CD4-positive, alpha-beta memory T cell (primary cell): ENCODE measurements at regions not wholly inside any gene's neighbourhood (a gene's known extent, or its start where the extent isn't known, plus 50 kb on each side); places are given as distances from the start of the nearest gene placed in this dataset.

ENCODE experiments used
- CTCF ChIA-PET: fragments of 350-600 bp; sonication (Branson Sonifier 250); formaldehyde crosslinking; loops from one replicate; lab custom pipeline; 2021; ENCODE audit warnings: inconsistent platforms; ENCODE audit not compliant: partially characterized antibody; lab: Charles Lee
- POLR2A ChIA-PET: fragments of 350-600 bp; sonication (Branson Sonifier 250); formaldehyde crosslinking; loops from one replicate; lab custom pipeline; 2021; ENCODE audit not compliant: partially characterized antibody; lab: Charles Lee
- DNase-seq, 5 donors: peaks; one replicate each; pipeline versions ENCODE4 v3.0.0 to v3.0.0-alpha.2; 2020 to 2022; ENCODE audit warnings: mixed read lengths in 1 of 5
- H3K27ac ChIP-seq: one replicate; pipeline ENCODE4 v1.7.0; 2013; ENCODE audit warnings: low read depth, low read length
- H3K27me3 ChIP-seq: 2 replicates; pipeline ENCODE4 v1.7.0; 2013; ENCODE audit warnings: mild to moderate bottlenecking, low read length, moderate library complexity; ENCODE audit not compliant: insufficient read depth
- H3K36me3 ChIP-seq: 2 replicates; pipeline ENCODE4 v1.7.0; 2013; ENCODE audit warnings: mild to moderate bottlenecking, low read length, moderate library complexity; ENCODE audit not compliant: insufficient read depth
- H3K4me1 ChIP-seq: 2 replicates; pipeline ENCODE4 v1.7.0; 2013; ENCODE audit warnings: mild to moderate bottlenecking, low read length, moderate library complexity; ENCODE audit not compliant: insufficient read depth
- H3K4me3 ChIP-seq, 2 donors: one replicate each; pipeline ENCODE4 v1.7.0; 2013; ENCODE audit warnings: low read length in 2 of 2, mild to moderate bottlenecking in 1 of 2
- H3K9me3 ChIP-seq, 2 donors: one replicate each; pipeline ENCODE4 v1.7.0; 2013; ENCODE audit warnings: low read length in 2 of 2, control low read depth in 1 of 2; ENCODE audit not compliant: control insufficient read depth in 1 of 2
- H3K27ac Mint-ChIP-seq, 7 donors: one replicate each; pipeline ENCODE4 v1.8.0; 2020 to 2021; ENCODE audit warnings: mixed read lengths in 7 of 7, mild to moderate bottlenecking in 6 of 7, inconsistent platforms in 3 of 7, moderate library complexity in 3 of 7
- H3K27me3 Mint-ChIP-seq, 2 donors: one replicate each; pipeline ENCODE4 v1.8.0; 2020 to 2021; ENCODE audit warnings: mixed read lengths in 2 of 2
- H3K36me3 Mint-ChIP-seq, 2 donors: one replicate each; pipeline ENCODE4 v1.8.0; 2020 to 2021; ENCODE audit warnings: mixed read lengths in 2 of 2, inconsistent platforms in 1 of 2, mild to moderate bottlenecking in 1 of 2
- H3K4me1 Mint-ChIP-seq, 4 donors: one replicate each; pipeline ENCODE4 v1.8.0; 2020 to 2021; ENCODE audit warnings: mixed read lengths in 4 of 4, mild to moderate bottlenecking in 1 of 4
- H3K4me3 Mint-ChIP-seq, 8 donors: one replicate each; pipeline ENCODE4 v1.8.0; 2020 to 2021; ENCODE audit warnings: mixed read lengths in 8 of 8, mild to moderate bottlenecking in 7 of 8, moderate library complexity in 6 of 8, inconsistent platforms in 3 of 8
- H3K9me3 Mint-ChIP-seq, 8 donors: one replicate each; pipeline ENCODE4 v1.8.0; 2020 to 2021; ENCODE audit warnings: mixed read lengths in 8 of 8, mild to moderate bottlenecking in 5 of 8, inconsistent platforms in 3 of 8, moderate library complexity in 1 of 8
- intact Hi-C: fragments of 100-400 bp; cut with micrococcal nuclease; formaldehyde crosslinking; loops from one replicate; pipeline ENCODE4 v1.15.1; 2023

DNA sequence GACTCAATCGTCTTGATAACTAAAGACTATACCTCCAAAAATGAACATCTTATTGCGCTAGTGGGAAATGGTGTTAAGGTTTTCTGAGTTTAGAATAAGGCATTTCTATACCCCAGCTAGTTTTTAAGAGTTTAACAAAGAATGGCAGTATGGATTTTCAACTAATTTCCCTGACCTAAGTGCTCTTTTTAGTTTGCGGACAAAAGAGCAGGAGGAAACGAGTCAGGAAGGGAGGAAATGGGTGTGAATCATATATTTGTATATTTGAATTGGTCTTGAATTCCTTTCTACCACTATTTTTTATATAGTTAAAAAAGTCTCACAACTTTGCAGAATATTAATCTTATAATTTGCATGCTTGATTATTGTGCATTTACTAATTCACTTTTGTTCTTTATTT is 516.3 kb upstream of the ZNF608 start:
- H3K9me3 Mint-ChIP-seq: peaks cover 4 to 15% (median 10%) of the 10 kb centered on the region in 8 donors
- Histone ChIP-seq H3K4me1 (no peaks in the 10 kb centered on the region), H3K4me3 (no peak overlapping the region), H3K27ac (no peak overlapping the region), H3K27me3 (no peaks in the 10 kb centered on the region), H3K9me3 (no peaks in the 10 kb centered on the region), H3K36me3 (no peaks in the 10 kb centered on the region)
- ChIA-PET POLR2A (no interaction called here), CTCF (no interaction called here)
- no peaks in the 10 kb centered on the region for H3K27me3 Mint-ChIP-seq
- no peaks in the 10 kb centered on the region for H3K36me3 Mint-ChIP-seq
- H3K4me1 Mint-ChIP-seq: no peaks in the 10 kb centered on the region
- intact Hi-C loops: no loop called here
- DNase-seq: no peak
- H3K4me3 Mint-ChIP-seq: no peak overlapping the region
- no peak overlapping the region for H3K27ac Mint-ChIP-seq

DNA sequence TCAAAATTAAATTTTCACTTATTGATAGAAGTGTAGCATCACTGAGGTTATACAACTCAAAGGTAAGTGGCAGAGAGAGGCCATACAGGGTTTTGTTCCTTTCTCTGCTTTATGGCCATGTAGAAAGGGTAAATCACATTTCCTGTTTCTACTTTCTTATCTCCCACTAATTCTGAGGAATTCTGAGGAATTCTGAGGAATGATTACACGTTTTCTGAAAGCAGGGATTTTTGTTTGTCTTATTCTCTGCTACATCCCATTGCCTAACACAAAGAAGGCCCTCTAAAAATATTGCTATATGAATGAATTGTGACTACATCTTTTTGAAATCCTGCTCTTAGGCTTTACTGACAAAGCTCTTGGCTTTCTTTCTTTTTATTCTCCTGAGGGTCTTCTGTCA is 516.9 kb upstream of the ZNF608 start:
- Mint-ChIP-seq H3K4me3 (no peak overlapping the region), H3K4me1 (no peaks in the 10 kb centered on the region), H3K9me3 (peaks cover 3 to 13% (median 10%) of the 10 kb centered on the region in 8 donors), H3K27ac (no peak overlapping the region), H3K36me3 (no peaks in the 10 kb centered on the region), H3K27me3 (no peaks in the 10 kb centered on the region)
- no peaks in the 10 kb centered on the region for H3K4me1 ChIP-seq
- no peak for DNase-seq
- intact Hi-C loops: no loop called here
- POLR2A ChIA-PET: no interaction called here
- H3K27me3 ChIP-seq: no peaks in the 10 kb centered on the region
- no peaks in the 10 kb centered on the region for H3K9me3 ChIP-seq
- CTCF ChIA-PET: no interaction called here
- no peak overlapping the region for H3K4me3 ChIP-seq
- H3K27ac ChIP-seq: no peak overlapping the region
- no peaks in the 10 kb centered on the region for H3K36me3 ChIP-seq

DNA sequence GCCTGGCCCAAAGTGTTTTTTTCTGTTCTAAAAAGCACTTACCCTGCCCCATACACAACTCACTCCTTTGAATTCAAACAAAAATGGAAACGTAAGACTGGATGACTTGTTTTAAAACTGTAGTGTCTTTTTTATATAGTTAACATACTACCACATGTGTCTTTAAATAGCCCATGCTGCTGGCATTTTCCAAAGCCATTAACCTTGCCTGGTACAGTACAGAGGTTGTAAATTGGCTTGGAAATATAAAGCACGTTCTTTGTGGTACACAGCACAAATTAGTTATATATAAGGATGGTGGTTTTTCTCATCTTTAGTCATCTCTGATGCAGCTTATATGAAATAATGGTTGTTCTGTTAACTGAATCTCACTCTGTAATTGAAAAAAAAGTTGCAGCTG is 519.7 kb upstream of the ZNF608 start:
- Histone ChIP-seq H3K36me3 (no peaks in the 10 kb centered on the region), H3K9me3 (no peaks in the 10 kb centered on the region), H3K4me1 (no peaks in the 10 kb centered on the region), H3K4me3 (no peak overlapping the region), H3K27me3 (no peaks in the 10 kb centered on the region), H3K27ac (no peak overlapping the region)
- Mint-ChIP-seq H3K4me1 (no peaks in the 10 kb centered on the region), H3K9me3 (peaks cover 2 to 14% (median 8%) of the 10 kb centered on the region in 8 donors), H3K27ac (no peak overlapping the region), H3K4me3 (no peak overlapping the region), H3K27me3 (no peaks in the 10 kb centered on the region), H3K36me3 (no peaks in the 10 kb centered on the region)
- intact Hi-C loops: no loop called here
- ChIA-PET POLR2A (no interaction called here), CTCF (no interaction called here)
- DNase-seq: no peak

DNA sequence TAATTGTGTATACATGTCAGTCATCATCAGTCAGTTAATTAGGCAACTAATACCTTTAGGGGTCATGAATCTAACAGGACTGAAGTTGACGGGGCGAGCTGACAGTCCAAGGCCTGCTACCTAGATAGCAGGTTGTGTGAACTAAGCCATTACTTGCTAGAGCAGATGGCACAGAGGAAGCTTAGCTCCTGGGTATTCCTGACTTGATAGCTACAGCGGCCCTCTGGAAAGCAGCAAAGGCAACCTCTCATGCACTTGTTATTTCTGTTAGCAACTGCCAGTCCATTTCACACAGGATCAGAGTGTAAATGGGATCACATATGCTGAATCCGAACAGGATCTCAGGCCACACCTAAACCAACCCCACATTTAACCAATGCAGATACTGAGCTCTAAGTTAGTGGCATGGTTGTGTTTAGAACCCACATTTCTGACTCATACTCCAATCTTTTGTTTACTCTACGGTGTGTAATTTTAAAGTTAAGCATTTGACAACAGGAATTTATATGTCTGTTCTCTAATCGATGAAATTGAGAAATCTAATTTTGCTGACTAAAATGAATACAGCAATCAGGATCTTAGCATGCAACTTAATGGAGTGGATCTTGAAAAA is 521.3 kb upstream of the ZNF608 start:
- Mint-ChIP-seq H3K27me3 (no peaks in the 10 kb centered on the region), H3K36me3 (no peaks in the 10 kb centered on the region), H3K27ac (no peak overlapping the region), H3K4me3 (no peak overlapping the region), H3K9me3 (peaks cover 2 to 18% (median 9%) of the 10 kb centered on the region in 8 donors), H3K4me1 (no peaks in the 10 kb centered on the region)
- Histone ChIP-seq H3K27me3 (no peaks in the 10 kb centered on the region), H3K36me3 (no peaks in the 10 kb centered on the region), H3K4me1 (no peaks in the 10 kb centered on the region), H3K9me3 (no peaks in the 10 kb centered on the region), H3K4me3 (no peak overlapping the region), H3K27ac (no peak overlapping the region)
- POLR2A ChIA-PET: no interaction called here
- CTCF ChIA-PET: no interaction called here
- intact Hi-C loops: no loop called here
- no peak for DNase-seq

DNA sequence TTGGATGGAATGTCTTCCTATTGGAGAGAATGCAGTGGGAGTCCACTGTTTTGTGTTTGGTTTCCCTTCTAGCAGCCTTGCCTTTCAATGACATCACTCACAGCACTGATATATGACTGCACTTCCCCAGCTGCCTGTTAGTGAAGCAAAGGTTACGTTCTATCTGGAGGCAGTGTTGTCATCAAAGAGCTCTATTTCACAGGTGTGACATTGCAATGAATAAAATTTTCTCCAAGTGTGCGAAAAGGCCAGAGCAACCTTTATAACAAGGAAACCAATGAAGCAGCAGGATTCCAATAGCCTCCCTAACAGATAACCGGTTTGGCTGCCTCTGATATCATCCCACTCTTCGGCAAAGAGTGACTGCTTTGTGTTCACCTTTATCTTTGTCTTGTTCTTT is 523.5 kb upstream of the ZNF608 start:
- Histone ChIP-seq H3K9me3 (no peaks in the 10 kb centered on the region), H3K36me3 (no peaks in the 10 kb centered on the region), H3K4me1 (no peaks in the 10 kb centered on the region), H3K4me3 (no peak overlapping the region), H3K27ac (no peak overlapping the region), H3K27me3 (no peaks in the 10 kb centered on the region)
- H3K4me3 Mint-ChIP-seq: no peak overlapping the region
- no peak overlapping the region for H3K27ac Mint-ChIP-seq
- intact Hi-C loops: no loop called here
- H3K9me3 Mint-ChIP-seq: peaks cover 4 to 20% (median 7%) of the 10 kb centered on the region in 8 donors
- ChIA-PET CTCF (no interaction called here), POLR2A (no interaction called here)
- no peaks in the 10 kb centered on the region for H3K36me3 Mint-ChIP-seq
- no peaks in the 10 kb centered on the region for H3K27me3 Mint-ChIP-seq
- no peaks in the 10 kb centered on the region for H3K4me1 Mint-ChIP-seq
- DNase-seq: no peak

DNA sequence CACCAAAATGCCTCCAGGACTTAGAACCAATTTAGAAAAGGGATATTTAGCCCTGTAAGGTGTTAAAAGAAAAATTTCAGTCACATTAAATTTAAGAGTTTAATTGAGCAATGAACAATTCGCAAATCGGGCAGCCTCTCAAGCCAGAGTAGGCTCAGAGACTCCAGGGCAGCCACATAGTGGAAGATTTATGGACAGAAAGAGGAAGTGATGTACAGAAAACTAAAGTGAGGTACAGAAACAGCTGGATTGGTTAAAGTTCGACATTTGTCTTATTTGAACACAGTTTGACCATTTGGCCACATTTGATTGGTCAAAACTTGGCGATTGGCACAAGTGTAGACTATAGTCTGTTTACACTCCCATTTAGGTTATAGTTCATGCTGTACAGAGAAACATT is 525.9 kb upstream of the ZNF608 start:
- Histone ChIP-seq H3K36me3 (no peaks in the 10 kb centered on the region), H3K4me1 (no peaks in the 10 kb centered on the region), H3K9me3 (no peaks in the 10 kb centered on the region), H3K27ac (no peak overlapping the region), H3K4me3 (no peak overlapping the region), H3K27me3 (no peaks in the 10 kb centered on the region)
- intact Hi-C loops: no loop called here
- Mint-ChIP-seq H3K4me3 (peak overlapping the region in 1 of 8 donors; percentile 31), H3K27ac (no peak overlapping the region), H3K9me3 (peaks cover 0 to 14% (median 2%) of the 10 kb centered on the region in 8 donors), H3K4me1 (no peaks in the 10 kb centered on the region), H3K27me3 (no peaks in the 10 kb centered on the region), H3K36me3 (no peaks in the 10 kb centered on the region)
- POLR2A ChIA-PET: no interaction called here
- CTCF ChIA-PET: no interaction called here
- no peak for DNase-seq

DNA sequence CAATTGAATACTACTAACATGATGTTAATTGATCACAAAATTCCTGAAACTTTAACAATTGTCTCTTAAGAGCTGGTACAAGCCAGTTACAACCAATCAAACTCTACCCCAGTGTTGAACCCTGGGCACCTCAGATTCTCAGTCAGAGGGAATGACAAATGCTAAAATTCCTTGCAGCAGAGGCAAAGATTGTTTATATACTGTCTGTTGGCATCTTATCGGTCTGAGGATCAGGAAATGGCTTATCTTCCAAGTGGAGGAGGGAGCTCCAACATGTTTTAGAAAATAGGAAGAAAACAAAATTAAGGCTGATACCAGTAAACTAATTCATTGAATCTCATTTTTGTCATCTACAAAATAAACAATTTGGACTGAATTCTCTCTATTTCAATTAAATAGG is 527.8 kb upstream of the ZNF608 start:
- no peak for DNase-seq
- no peaks in the 10 kb centered on the region for H3K27me3 ChIP-seq
- H3K4me1 Mint-ChIP-seq: no peaks in the 10 kb centered on the region
- H3K27ac Mint-ChIP-seq: no peak overlapping the region
- no peaks in the 10 kb centered on the region for H3K27me3 Mint-ChIP-seq
- no peaks in the 10 kb centered on the region for H3K36me3 ChIP-seq
- no peaks in the 10 kb centered on the region for H3K36me3 Mint-ChIP-seq
- CTCF ChIA-PET: no interaction called here
- POLR2A ChIA-PET: no interaction called here
- H3K4me3 ChIP-seq: no peak overlapping the region
- intact Hi-C loops: no loop called here
- H3K4me3 Mint-ChIP-seq: no peak overlapping the region
- no peaks in the 10 kb centered on the region for H3K4me1 ChIP-seq
- H3K27ac ChIP-seq: no peak overlapping the region
- no peaks in the 10 kb centered on the region for H3K9me3 ChIP-seq
- peaks cover 0 to 14% (median 4%) of the 10 kb centered on the region in 8 donors for H3K9me3 Mint-ChIP-seq
